Gastrocnemius medialis (tissue), 4 donors: ENCODE measurements at regions not wholly inside any gene's neighbourhood (a gene's known extent, or its start where the extent isn't known, plus 50 kb on each side); places are given as distances from the start of the nearest gene placed in this dataset.
"Not testable (repeated sequence)": the region's sequence is repeated elsewhere in the genome, so short reads cannot be mapped to it uniquely, and the experiment has no call there.

Source experiments
- ATAC-seq, 2 donors: fragments of 150-250 bp; one replicate each; pipeline ENCODE4 v1.9.1; 2016
- DNase-seq, 2 donors: peaks; one replicate each; pipeline ENCODE4 v3.0.0-alpha.2; 2019
- H3K27ac ChIP-seq, 4 donors: fragments of 200-600 bp; sonication (generic); 1 replicate in 1 of 4; 2 replicates in 3 of 4; pipeline ENCODE4 v1.5.1; 2016 to 2018; ENCODE audit warnings: mild to moderate bottlenecking in 2 of 4, moderate library complexity in 1 of 4
- H3K27me3 ChIP-seq, 3 donors: fragments of 200-600 bp; sonication (generic) in 2 of 3; 1 replicate in 1 of 3; 2 replicates in 2 of 3; pipeline versions ENCODE4 v1.5.1 to v1.6.0; 2016 to 2019; ENCODE audit warnings: mild to moderate bottlenecking in 1 of 3, moderate library complexity in 1 of 3
- H3K36me3 ChIP-seq, 2 donors: fragments of 200-600 bp; sonication (generic) in 1 of 2; one replicate each; pipeline ENCODE4 v1.5.1; 2017 to 2018
- H3K4me1 ChIP-seq, 2 donors: fragments of 200-600 bp; sonication (generic) in 1 of 2; one replicate each; pipeline ENCODE4 v1.5.1; 2016 to 2017; ENCODE audit warnings: mild to moderate bottlenecking in 2 of 2
- H3K4me3 ChIP-seq, 4 donors: fragments of 200-600 bp; sonication (generic) in 3 of 4; 1 replicate in 1 of 4; 2 replicates in 3 of 4; pipeline ENCODE4 v1.5.1; 2016 to 2019; ENCODE audit warnings: mild to moderate bottlenecking in 2 of 4
- H3K9me3 ChIP-seq, 3 donors: fragments of 200-600 bp; sonication (generic) in 2 of 3; 1 replicate in 1 of 3; 2 replicates in 2 of 3; pipeline ENCODE4 v1.5.1; 2016 to 2019
- CTCF ChIP-seq, 5 experiments: fragments of 450-650 bp in 3 of 5; fragments of 200-600 bp in 2 of 5; sonication (generic) in 2 of 5; IDR thresholded peaks in 4 of 5; conservative IDR thresholded peaks in 1 of 5; 1 replicate in 4 of 5; 2 replicates in 1 of 5; pipeline ENCODE4 v1.5.1; 2016 to 2019; ENCODE audit warnings: antibody characterized with exemption in 5 of 5, mild to moderate bottlenecking in 3 of 5, moderate library complexity in 3 of 5
- POLR2A ChIP-seq, 2 donors: fragments of 450-650 bp; IDR thresholded peaks; one replicate each; pipeline ENCODE4 v1.6.1; 2017; ENCODE audit warnings: antibody characterized with exemption in 2 of 2, mild to moderate bottlenecking in 2 of 2, moderate library complexity in 2 of 2
- in situ Hi-C, 4 donors: fragments of 200-750 bp; cut with MboI; loops; one replicate each; pipeline versions ENCODE4 v1.15.0 to v1.8.0; 2017; ENCODE audit warnings: low sequenced_read_pairs in 4 of 4
- intact Hi-C: fragments of 100-400 bp; cut with DNase I; formaldehyde crosslinking; loops from one replicate; pipeline ENCODE4 v1.15.1; 2023; ENCODE audit warnings: low total_unique reads

- Histone ChIP-seq H3K4me1 (no peaks in the 10 kb centered on the region), H3K27ac (no peak overlapping the region), H3K9me3 (no peaks in the 10 kb centered on the region), H3K36me3 (no peaks in the 10 kb centered on the region), H3K4me3 (no peak overlapping the region), H3K27me3 (no peaks in the 10 kb centered on the region)
- TF ChIP-seq CTCF (IDR thresholded peaks at IDR 0.05 in 4 of 5, conservative IDR thresholded peaks at IDR 0.05 in 1 of 5), result no peak
- TF ChIP-seq POLR2A (IDR thresholded peaks at IDR 0.05), result no peak
- DNase-seq (no peak), ATAC-seq (no peak)
- intact Hi-C loops, result no loop called here
- in situ Hi-C loops, result no loop called here
Observed at GRCh38 chr11:103610435-103610834, 426.0 kb upstream of the DDI1 start.

GRCh38 chr11:103611526-103612260, 424.7 kb upstream of the DDI1 start:
- H3K9me3 ChIP-seq, H3K27ac ChIP-seq, intact Hi-C loops, H3K36me3 ChIP-seq, DNase-seq, in situ Hi-C loops, H3K4me3 ChIP-seq, H3K4me1 ChIP-seq, H3K27me3 ChIP-seq, ATAC-seq: not testable (repeated sequence)

DNA sequence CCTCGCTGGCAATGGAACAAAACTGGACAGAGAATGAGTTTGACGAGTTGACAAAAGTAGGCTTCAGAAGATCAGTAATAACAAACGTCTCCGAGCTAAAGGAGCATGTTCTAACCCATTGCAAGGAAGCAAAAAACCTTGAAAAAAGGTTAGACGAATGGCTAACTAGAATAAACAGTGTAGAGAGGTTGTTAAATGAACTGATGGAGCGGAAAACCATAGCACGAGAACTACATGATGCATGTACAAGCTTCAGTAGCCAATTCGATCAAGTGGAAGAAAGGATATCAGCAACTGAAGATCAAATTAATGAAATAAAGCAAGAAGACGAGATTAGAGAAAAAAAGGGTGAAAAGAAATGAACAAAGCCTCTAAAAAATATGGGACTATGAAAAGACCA, 424.0 kb upstream of the DDI1 start:
- not testable (repeated sequence) for H3K4me3 ChIP-seq

GRCh38 chr11:103616586-103616985, 419.9 kb upstream of the DDI1 start:
- in situ Hi-C loops, H3K4me1 ChIP-seq, H3K36me3 ChIP-seq, H3K27ac ChIP-seq, H3K9me3 ChIP-seq, ATAC-seq, H3K4me3 ChIP-seq, DNase-seq, intact Hi-C loops, H3K27me3 ChIP-seq: not testable (repeated sequence)

More for the DNA sequence above, 424.0 kb upstream of the DDI1 start:
- in situ Hi-C loops, H3K36me3 ChIP-seq, H3K27ac ChIP-seq, ATAC-seq, H3K27me3 ChIP-seq, H3K9me3 ChIP-seq, DNase-seq, H3K4me1 ChIP-seq, intact Hi-C loops: not testable (repeated sequence)

DNA sequence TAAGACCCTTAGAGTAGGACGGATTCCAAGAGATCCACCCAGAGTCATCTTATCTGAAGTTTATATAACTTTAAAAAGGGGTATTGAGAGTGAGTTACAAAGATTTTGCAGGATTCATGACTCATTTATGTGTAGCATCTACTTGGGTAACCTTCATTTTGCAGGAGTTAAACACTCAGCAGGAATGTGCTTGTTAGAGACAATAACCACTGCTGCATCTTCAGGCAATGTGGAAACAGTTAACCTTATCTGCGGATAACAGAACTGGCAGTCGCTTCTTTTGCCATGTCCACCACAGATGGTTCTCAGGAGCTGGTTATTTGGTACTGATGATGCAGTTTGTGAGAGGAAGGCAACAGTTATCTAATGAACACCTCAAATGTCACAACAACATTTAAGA, 417.9 kb upstream of the DDI1 start:
- H3K27ac ChIP-seq, result no peak overlapping the region
- in situ Hi-C loops (no loop called here), intact Hi-C loops (no loop called here)
- H3K27me3 ChIP-seq, result no peaks in the 10 kb centered on the region
- H3K4me3 ChIP-seq, result no peak overlapping the region
- H3K4me1 ChIP-seq, result no peaks in the 10 kb centered on the region
- no peaks in the 10 kb centered on the region for H3K9me3 ChIP-seq
- no peak for TF ChIP-seq CTCF (IDR thresholded peaks at IDR 0.05 in 4 of 5, conservative IDR thresholded peaks at IDR 0.05 in 1 of 5)
- TF ChIP-seq POLR2A (IDR thresholded peaks at IDR 0.05), result no peak
- ATAC-seq (no peak), DNase-seq (no peak)
- H3K36me3 ChIP-seq, result no peaks in the 10 kb centered on the region

DNA sequence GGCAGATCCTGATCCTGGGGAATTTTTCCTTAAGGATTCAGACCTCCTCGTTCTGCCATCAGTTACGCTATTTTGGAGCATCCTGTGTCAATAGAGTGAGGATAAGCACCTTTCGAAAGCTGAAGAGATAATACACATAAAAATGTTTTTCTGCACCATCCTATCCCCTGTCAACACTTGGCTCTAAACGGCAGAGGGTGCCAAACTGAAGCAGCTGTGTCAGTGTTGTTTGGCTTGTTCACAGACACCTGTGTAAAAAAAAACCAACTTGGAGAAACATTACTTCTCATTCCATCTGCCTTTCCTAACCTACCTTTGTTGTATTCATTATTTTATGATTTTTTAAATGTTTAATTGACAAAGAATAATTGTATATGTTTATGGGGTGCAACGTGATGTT, 417.0 kb upstream of the DDI1 start:
- Histone ChIP-seq H3K27ac (no peak overlapping the region), H3K4me1 (no peaks in the 10 kb centered on the region), H3K36me3 (no peaks in the 10 kb centered on the region), H3K4me3 (no peak overlapping the region), H3K9me3 (no peaks in the 10 kb centered on the region), H3K27me3 (no peaks in the 10 kb centered on the region)
- DNase-seq (no peak), ATAC-seq (no peak)
- intact Hi-C loops (no loop called here), in situ Hi-C loops (no loop called here)
- TF ChIP-seq POLR2A (IDR thresholded peaks at IDR 0.05) (no peak), CTCF (IDR thresholded peaks at IDR 0.05 in 4 of 5, conservative IDR thresholded peaks at IDR 0.05 in 1 of 5) (no peak)
